HG02981 (cell line): ENCODE measurements at regions not wholly inside any gene's neighbourhood (a gene's known extent, or its start where the extent isn't known, plus 50 kb on each side); places are given as distances from the start of the nearest gene placed in this dataset.
"Not testable (repeated sequence)": the region's sequence is repeated elsewhere in the genome, so short reads cannot be mapped to it uniquely, and the experiment has no call there.

Source experiments
- ATAC-seq: cut with Tn5 transposase; IDR thresholded peaks from one replicate; pipeline ENCODE4 v1.9.1; 2021; ENCODE audit warnings: mild to moderate bottlenecking, moderate library complexity; ENCODE audit not compliant: unreplicated experiment

- ATAC-seq: no peak
Observed at GRCh38 chr5:10019236-10019635, 230.5 kb downstream of the ATPSCKMT start.

- ATAC-seq: no peak
Observed at GRCh38 chr5:10018201-10019069, 231.3 kb downstream of the ATPSCKMT start.

- no peak for ATAC-seq
Observed at GRCh38 chr5:10017786-10018185, 231.9 kb downstream of the ATPSCKMT start.

- not testable (repeated sequence) for ATAC-seq
Observed at GRCh38 chr5:10016559-10016958, 233.1 kb downstream of the ATPSCKMT start.

GRCh38 chr5:10015681-10016080, 234.0 kb downstream of the ATPSCKMT start:
- ATAC-seq: not testable (repeated sequence)

- no peak for ATAC-seq
Observed at GRCh38 chr5:10009802-10010201, 239.9 kb downstream of the ATPSCKMT start.

GRCh38 chr5:9987101-9987500, 262.6 kb downstream of the ATPSCKMT start:
- no peak for ATAC-seq

GRCh38 chr5:9977070-9977469, 272.6 kb downstream of the ATPSCKMT start:
- ATAC-seq: no peak

- ATAC-seq: no peak
Observed at GRCh38 chr5:9976621-9977020, 273.1 kb downstream of the ATPSCKMT start.

- no peak for ATAC-seq
Observed at GRCh38 chr5:9972059-9972458, 277.6 kb downstream of the ATPSCKMT start.

- no peak for ATAC-seq
Observed at GRCh38 chr5:9971301-9971700, 278.4 kb downstream of the ATPSCKMT start.

GRCh38 chr5:9958914-9959313, 290.8 kb downstream of the ATPSCKMT start:
- no peak for ATAC-seq

- ATAC-seq: no peak
Observed at GRCh38 chr5:9957214-9957613, 292.5 kb downstream of the ATPSCKMT start.

- no peak for ATAC-seq
Observed at GRCh38 chr5:9956725-9957124, 293.0 kb downstream of the ATPSCKMT start.

GRCh38 chr5:9955586-9955985, 294.1 kb downstream of the ATPSCKMT start:
- ATAC-seq: no peak

GRCh38 chr5:9954869-9955268, 294.8 kb downstream of the ATPSCKMT start:
- no peak for ATAC-seq

GRCh38 chr5:9953691-9954090, 296.0 kb downstream of the ATPSCKMT start:
- no peak for ATAC-seq

- no peak for ATAC-seq
Observed at GRCh38 chr5:9951865-9952516, 297.7 kb downstream of the ATPSCKMT start.

GRCh38 chr5:9947944-9948343, 301.7 kb downstream of the ATPSCKMT start:
- no peak for ATAC-seq

GRCh38 chr5:9947225-9947714, 302.4 kb downstream of the ATPSCKMT start:
- no peak for ATAC-seq

GRCh38 chr5:9932770-9933169, 302.6 kb upstream of the TAS2R1 start:
- ATAC-seq: no peak

GRCh38 chr5:9930156-9930555, 300.0 kb upstream of the TAS2R1 start:
- no peak for ATAC-seq
